A673 (cell line): ENCODE measurements at regions not wholly inside any gene's neighbourhood (a gene's known extent, or its start where the extent isn't known, plus 50 kb on each side); places are given as distances from the start of the nearest gene placed in this dataset.

ENCODE experiments used
- EZH2 ChIP-seq: fragments of 200-600 bp; sonication (generic); IDR thresholded peaks from 2 replicates; pipeline ENCODE4 v1.6.1; 2017; ENCODE audit warnings: borderline replicate concordance, low read depth, mild to moderate bottlenecking, mixed read lengths, antibody characterized with exemption, low read length; ENCODE audit not compliant: poor library complexity, severe bottlenecking
- TF ChIP-seq, protein P1 (sequence below): fragments of 300-800, 200-600 bp; sonication (generic); conservative IDR thresholded peaks from 2 replicates; pipeline ENCODE4 v1.5.1; 2017; ENCODE audit warnings: low read depth, mild to moderate bottlenecking, antibody characterized with exemption, low read length, moderate library complexity, mixed read lengths

DNA sequence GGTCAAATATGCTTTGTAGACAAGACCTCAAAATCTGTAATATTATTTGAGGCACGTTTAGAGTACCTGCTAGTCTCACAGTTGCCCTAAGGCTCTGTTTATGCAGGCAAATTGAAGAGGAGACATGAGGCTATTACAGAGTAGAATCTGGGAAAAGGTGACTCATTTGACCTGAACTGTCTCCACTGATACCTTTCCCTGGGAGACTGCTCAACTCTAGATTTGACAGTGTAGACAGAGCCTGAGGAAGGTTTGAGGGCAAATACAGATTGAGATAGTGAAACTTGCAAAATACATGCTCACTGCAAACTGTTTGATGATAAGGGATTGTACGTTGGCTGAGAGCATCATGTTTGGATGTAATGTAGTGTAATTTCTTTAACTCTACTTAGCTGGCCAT lies 1266.6 kb upstream of the CDH8 start:
- TF ChIP-seq, protein P1, sequence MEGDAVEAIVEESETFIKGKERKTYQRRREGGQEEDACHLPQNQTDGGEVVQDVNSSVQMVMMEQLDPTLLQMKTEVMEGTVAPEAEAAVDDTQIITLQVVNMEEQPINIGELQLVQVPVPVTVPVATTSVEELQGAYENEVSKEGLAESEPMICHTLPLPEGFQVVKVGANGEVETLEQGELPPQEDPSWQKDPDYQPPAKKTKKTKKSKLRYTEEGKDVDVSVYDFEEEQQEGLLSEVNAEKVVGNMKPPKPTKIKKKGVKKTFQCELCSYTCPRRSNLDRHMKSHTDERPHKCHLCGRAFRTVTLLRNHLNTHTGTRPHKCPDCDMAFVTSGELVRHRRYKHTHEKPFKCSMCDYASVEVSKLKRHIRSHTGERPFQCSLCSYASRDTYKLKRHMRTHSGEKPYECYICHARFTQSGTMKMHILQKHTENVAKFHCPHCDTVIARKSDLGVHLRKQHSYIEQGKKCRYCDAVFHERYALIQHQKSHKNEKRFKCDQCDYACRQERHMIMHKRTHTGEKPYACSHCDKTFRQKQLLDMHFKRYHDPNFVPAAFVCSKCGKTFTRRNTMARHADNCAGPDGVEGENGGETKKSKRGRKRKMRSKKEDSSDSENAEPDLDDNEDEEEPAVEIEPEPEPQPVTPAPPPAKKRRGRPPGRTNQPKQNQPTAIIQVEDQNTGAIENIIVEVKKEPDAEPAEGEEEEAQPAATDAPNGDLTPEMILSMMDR: no peak
- no peak for TF ChIP-seq EZH2
